GM18861 (cell line): ENCODE measurements at regions not wholly inside any gene's neighbourhood (a gene's known extent, or its start where the extent isn't known, plus 50 kb on each side); places are given as distances from the start of the nearest gene placed in this dataset.
A peak's percentile ranks its signal among the peaks of the same experiment; 100 is the strongest.
"Not testable (repeated sequence)": the region's sequence is repeated elsewhere in the genome, so short reads cannot be mapped to it uniquely, and the experiment has no call there.

Experiments used
- ATAC-seq: cut with Tn5 transposase; IDR thresholded peaks from one replicate; pipeline ENCODE4 v1.9.1; 2021; ENCODE audit not compliant: unreplicated experiment

DNA sequence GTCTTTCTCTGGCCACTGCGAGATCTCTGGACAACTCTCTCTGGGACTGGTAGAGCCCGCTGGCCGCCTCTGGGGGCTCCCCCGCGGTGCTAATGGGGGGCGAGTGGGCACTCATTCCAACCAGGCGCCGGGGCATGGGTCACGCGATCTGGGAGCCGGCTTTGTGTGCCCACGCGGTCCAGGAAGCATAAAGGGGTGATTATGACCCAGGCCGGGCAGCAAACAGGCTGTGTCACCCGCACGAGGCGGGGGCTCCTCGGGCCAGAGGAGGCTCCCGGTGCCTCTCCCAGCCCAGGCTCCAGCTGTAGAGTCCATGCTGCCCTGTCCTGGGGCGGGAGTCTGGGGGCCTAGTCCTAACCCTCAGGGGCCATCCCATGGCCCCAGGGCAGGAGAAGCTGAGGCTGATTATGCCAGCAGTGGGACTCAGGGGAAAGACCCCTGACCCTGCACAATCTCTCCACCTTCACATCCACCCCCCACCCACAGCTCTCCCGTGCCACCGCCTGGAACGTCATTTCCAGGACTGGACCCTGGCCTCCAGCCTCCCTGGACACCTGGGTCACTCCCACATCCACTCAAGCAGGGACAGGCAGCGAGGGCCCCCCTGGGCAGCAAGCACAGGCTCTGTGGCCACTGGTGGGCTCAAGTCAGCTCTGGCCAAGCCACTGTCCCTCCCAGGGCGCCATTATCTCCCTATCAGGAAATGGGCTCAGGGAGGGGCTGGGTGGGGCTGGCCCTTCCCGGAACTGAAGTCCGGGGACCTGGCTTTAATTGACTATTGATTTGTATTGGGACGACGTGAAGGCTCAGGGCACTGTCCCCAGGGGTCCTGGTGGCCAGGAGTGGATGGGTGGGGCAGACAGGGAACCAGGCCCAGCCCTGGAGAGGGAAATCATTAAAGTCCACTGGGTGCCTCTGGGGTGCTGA lies 50.0 kb downstream of the PTPRS start:
- no peak for ATAC-seq

DNA sequence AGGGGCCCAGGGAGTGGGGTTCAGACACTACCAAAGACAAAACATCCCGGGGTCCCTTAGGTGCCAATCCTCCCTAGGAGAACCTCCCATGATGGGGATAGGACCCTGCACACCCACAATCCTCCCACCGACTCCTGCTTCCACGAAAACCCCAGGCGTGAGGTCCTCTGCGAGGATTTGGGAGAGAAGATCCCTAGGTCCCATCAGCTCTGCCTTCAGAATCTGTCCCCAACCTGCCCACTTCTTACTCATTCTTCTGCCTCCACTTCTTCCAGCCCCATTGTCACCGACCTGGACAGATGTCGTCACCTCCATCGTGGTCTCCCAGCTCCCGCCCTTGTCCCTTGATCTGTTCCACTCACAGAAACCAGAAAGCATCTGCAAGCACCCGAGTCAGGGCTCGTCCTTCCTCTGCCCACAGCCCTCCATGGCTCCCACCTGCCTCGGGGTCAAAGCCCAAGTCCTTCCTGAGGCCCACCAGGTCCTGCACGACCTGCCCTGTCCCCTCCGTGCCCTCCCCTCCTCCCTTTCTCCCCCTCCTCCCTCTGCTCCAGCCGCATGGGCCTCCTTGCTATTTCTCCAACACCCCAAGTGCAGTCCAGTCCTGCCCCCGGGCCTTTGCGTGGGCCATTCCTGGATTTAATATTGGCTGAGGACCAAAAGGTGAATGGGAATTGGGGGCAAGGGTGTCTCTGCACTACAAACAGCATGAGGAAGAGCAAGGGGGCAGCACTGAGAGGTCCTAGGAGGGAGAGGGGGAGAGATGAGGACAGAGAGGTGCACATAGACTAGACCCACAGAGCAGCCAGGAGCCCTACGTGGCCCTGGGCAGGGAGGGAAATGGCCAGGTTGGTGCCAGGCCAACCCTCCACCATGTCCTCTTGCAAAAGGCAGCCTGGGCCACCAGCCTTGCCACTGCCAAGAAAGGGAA lies 51.3 kb downstream of the PTPRS start:
- no peak for ATAC-seq

GRCh38 chr19:5288347-5288739 lies 52.3 kb downstream of the PTPRS start:
- ATAC-seq, result no peak

- ATAC-seq, result peak; percentile 11
Observed at GRCh38 chr19:5287066-5287465, 53.5 kb downstream of the PTPRS start.

DNA sequence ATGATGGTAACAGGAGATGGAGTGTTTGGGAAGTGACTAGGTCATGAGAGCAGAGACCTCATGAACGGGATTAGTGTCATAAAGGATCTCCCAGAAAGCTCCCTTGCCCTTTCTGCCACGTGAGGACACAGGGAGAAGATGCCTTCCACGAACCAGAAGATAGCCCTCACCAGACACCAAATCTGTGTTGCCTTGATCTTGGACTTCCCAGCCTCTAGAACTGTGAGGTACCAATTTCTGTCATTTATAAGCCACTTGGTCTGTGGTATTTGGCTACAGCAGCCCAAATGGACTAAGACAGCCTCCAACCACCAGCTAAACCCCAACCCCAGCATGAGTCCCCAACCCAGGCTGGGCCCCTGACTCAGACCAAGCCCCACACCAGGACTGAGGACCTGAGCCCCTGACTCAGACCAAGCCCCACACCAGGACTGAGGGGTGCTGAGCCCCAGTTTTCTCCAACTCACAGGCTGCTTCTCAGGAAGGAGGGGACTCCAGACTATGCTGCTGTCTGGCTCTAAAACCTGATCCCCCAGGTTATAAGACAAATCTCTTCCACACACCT lies 54.1 kb downstream of the PTPRS start:
- no peak for ATAC-seq

GRCh38 chr19:5285955-5286354 lies 54.7 kb downstream of the PTPRS start:
- no peak for ATAC-seq

- ATAC-seq, result no peak
Observed at GRCh38 chr19:5285311-5285710, 55.3 kb downstream of the PTPRS start.

DNA sequence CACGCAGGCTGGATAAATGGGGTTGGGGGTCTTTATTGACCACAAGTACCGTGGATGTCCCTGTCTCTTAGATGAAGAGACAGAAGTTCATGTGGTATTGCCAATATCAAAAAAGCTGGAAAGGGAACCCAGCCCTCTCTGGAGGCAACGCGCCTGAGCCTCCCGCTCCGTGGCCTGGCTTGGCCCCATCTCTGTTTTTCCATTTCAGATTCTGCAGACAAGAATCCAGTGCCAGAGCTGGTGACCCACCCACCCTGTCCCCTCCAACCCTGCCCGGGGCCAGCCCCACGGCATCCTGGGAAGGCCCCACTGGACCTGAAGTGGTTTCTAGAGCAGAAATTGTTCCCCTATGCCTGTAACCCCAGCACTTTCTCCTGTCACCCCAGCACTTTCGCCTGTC lies 57.7 kb downstream of the PTPRS start:
- no peak for ATAC-seq

DNA sequence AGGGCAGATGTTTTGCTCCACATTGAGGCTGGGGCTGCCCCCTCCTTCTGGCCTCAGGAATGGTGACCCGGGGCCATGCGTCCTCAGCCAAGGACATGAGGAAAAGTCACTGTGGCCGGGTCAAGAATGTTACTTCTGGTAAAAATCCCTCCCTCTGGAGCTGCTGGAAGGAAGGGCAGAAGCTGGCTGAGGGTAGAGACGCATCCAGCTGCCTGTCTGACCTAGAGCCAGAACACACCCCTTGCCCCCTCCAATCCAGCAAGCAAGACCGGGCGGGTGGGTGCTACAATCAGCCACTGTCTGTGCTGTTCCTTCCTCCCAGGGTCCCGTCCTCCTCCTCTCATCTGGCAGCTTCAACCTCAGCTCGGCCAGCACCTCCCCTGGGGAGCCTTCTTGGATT lies 59.0 kb downstream of the PTPRS start:
- no peak for ATAC-seq

DNA sequence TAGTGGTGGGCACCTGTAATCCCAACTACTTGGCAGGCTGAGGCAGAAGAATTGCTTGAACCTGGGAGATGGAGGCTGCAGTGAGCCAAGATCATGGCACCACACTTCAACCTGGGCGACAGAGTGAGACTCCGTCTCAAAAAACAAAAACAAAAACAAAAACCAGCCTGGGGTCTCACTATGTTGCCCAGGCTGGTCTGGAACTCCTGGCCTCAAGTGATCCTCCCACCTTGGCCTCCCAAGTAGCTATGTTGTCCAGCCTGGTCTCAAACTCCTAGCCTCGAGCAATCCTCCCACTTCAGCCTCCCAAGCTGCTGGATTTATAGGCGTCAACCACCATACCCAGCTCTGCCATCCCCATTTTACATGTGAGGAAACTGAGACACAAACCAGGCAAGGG lies 64.9 kb downstream of the PTPRS start:
- not testable (repeated sequence) for ATAC-seq

- no peak for ATAC-seq
Observed at GRCh38 chr19:5273782-5274181, 66.8 kb downstream of the PTPRS start.

- ATAC-seq, result no peak
Observed at GRCh38 chr19:5271145-5271544, 69.5 kb downstream of the PTPRS start.

GRCh38 chr19:5269926-5270325 lies 70.7 kb downstream of the PTPRS start:
- ATAC-seq, result no peak

- ATAC-seq, result no peak
Observed at GRCh38 chr19:5269279-5269678, 71.3 kb downstream of the PTPRS start.

DNA sequence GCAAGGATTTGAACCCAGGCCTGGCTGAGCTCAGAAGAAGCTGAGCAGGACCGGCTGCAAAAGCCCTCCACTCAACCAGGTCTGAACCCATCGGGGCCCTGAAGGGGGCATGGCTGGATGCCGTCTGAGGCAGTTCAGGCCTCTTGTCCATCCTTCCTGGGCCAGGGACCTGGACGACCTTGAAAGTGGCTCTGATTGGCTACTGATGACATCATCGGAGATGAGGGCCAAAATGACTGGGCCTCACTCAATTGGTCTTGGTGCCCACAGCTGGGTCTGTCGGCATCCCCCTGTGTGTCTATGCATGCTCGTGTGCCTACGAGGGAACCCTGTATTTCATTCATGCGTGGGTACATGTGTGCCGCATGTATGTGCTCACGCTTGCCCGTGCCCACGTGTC lies 71.8 kb downstream of the PTPRS start:
- ATAC-seq, result no peak

- no peak for ATAC-seq
Observed at GRCh38 chr19:5265260-5265659, 75.4 kb downstream of the PTPRS start.

GRCh38 chr19:5264453-5264852 lies 76.2 kb downstream of the PTPRS start:
- no peak for ATAC-seq

GRCh38 chr19:5263615-5264014 lies 77.0 kb downstream of the PTPRS start:
- no peak for ATAC-seq

DNA sequence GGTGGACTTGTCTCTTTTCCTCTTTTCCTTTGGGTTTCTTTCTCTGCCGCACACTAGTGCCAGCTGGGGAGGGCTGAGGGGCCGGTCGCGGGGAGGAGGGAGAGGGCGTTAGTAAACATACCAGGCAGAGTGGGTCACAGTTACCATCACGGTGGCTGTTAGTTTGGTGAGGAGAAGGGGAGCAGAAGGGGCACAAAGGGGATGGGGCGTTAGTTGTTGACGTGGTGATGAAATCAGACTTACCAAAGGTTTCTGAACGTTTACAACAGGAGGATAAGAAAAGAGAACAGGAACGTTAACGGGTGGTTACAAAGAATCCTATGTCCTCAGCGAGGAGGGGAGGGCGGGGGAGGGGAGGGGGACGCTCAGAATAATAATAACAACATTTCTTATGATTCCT lies 77.9 kb downstream of the PTPRS start:
- ATAC-seq, result no peak

DNA sequence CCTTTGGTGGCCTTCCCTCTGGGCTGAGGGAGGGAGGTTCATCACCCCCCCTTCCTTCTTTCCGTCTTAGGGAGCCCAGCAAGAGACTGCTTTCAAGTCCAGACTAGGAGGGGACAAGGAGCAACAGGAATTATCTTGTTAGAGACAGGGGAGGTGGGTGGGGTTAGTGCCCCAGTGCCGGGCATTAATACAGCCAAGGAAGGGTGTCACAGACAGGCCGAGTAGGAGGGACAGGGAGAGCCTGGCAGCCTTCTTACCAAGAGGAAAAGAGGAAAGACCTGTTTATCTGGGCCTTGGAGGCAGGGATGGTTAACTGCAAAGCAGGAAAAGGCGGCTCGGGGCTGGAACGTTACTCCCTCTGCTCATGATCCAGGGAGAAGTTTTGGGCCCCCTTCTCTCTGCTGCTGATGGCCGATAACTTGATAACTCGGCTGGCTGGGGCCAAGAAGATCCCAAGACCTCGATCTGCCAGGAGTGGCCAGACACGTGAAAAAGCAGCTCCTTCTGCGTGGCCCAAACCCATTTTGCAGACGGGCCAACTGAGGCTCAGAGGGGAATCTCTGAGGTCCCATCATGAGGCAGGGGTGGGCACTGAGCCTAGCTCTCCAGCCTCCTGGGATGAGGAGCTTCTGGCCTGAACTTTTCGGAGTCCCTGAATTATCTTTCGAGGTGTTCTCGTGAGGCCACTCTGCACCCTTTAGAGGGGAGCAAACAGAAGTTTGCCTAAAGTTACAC lies 79.3 kb downstream of the PTPRS start:
- ATAC-seq, result no peak
